GM18868 (cell line): ENCODE measurements at regions not wholly inside any gene's neighbourhood (a gene's known extent, or its start where the extent isn't known, plus 50 kb on each side); places are given as distances from the start of the nearest gene placed in this dataset.
"Not testable (repeated sequence)": the region's sequence is repeated elsewhere in the genome, so short reads cannot be mapped to it uniquely, and the experiment has no call there.

Experiments
- ATAC-seq: cut with Tn5 transposase; IDR thresholded peaks from one replicate; pipeline ENCODE4 v1.9.1; 2021; ENCODE audit warnings: mild to moderate bottlenecking, moderate library complexity; ENCODE audit not compliant: unreplicated experiment

- no peak for ATAC-seq
Observed at GRCh38 chr11:43067681-43068080, 244.1 kb upstream of the API5 start.

GRCh38 chr11:43071338-43071737 lies 240.5 kb upstream of the API5 start:
- ATAC-seq, result no peak

GRCh38 chr11:43072096-43072495 lies 239.7 kb upstream of the API5 start:
- ATAC-seq, result no peak

- no peak for ATAC-seq
Observed at GRCh38 chr11:43072911-43073310, 238.9 kb upstream of the API5 start.

- ATAC-seq, result no peak
Observed at GRCh38 chr11:43074810-43075209, 237.0 kb upstream of the API5 start.

- ATAC-seq, result no peak
Observed at GRCh38 chr11:43101113-43101512, 210.7 kb upstream of the API5 start.

GRCh38 chr11:43116071-43116470 lies 195.7 kb upstream of the API5 start:
- ATAC-seq, result no peak

GRCh38 chr11:43119275-43119970 lies 192.4 kb upstream of the API5 start:
- ATAC-seq, result no peak

GRCh38 chr11:43122546-43122945 lies 189.2 kb upstream of the API5 start:
- ATAC-seq, result no peak

GRCh38 chr11:43123443-43123842 lies 188.4 kb upstream of the API5 start:
- no peak for ATAC-seq

GRCh38 chr11:43124272-43124935 lies 187.4 kb upstream of the API5 start:
- no peak for ATAC-seq

- ATAC-seq, result no peak
Observed at GRCh38 chr11:43129329-43129728, 182.5 kb upstream of the API5 start.

GRCh38 chr11:43130616-43131015 lies 181.2 kb upstream of the API5 start:
- no peak for ATAC-seq

- ATAC-seq, result peak; percentile 81
Observed at GRCh38 chr11:43135966-43136534, 175.7 kb upstream of the API5 start.

GRCh38 chr11:43138621-43139140 lies 173.1 kb upstream of the API5 start:
- ATAC-seq, result no peak

- peak; percentile 93 for ATAC-seq
Observed at GRCh38 chr11:43145653-43146052, 166.1 kb upstream of the API5 start.

- ATAC-seq, result no peak
Observed at GRCh38 chr11:43150697-43151096, 161.1 kb upstream of the API5 start.

GRCh38 chr11:43164831-43165230 lies 147.0 kb upstream of the API5 start:
- ATAC-seq, result no peak

- not testable (repeated sequence) for ATAC-seq
Observed at GRCh38 chr11:43165393-43165792, 146.4 kb upstream of the API5 start.

GRCh38 chr11:43168241-43168640 lies 143.6 kb upstream of the API5 start:
- ATAC-seq, result not testable (repeated sequence)

GRCh38 chr11:43172477-43172876 lies 139.3 kb upstream of the API5 start:
- no peak for ATAC-seq

GRCh38 chr11:43177975-43178374 lies 133.8 kb upstream of the API5 start:
- no peak for ATAC-seq
